Right lobe of liver (tissue), 4 donors: ENCODE measurements at regions not wholly inside any gene's neighbourhood (a gene's known extent, or its start where the extent isn't known, plus 50 kb on each side); places are given as distances from the start of the nearest gene placed in this dataset.

Experiments
- CTCF ChIP-seq, 4 donors: fragments of 200-600 bp in 3 of 4; fragments of 450-650 bp in 1 of 4; IDR thresholded peaks; one replicate each; pipeline versions ENCODE4 v1.5.1 to v1.8.0; 2016 to 2022; ENCODE audit warnings: antibody characterized with exemption in 4 of 4, mild to moderate bottlenecking in 2 of 4
- POLR2A ChIP-seq: fragments of 450-650 bp; IDR thresholded peaks from one replicate; pipeline ENCODE4 v1.6.1; 2017; ENCODE audit warnings: antibody characterized with exemption, mild to moderate bottlenecking
- donor health status: DM: no; HTN: no; CAD: no.
- donor health status: DM: no; HTN: no; CAD: no.
- donor health status: DM: no; HTN: yes; CAD: no.

DNA sequence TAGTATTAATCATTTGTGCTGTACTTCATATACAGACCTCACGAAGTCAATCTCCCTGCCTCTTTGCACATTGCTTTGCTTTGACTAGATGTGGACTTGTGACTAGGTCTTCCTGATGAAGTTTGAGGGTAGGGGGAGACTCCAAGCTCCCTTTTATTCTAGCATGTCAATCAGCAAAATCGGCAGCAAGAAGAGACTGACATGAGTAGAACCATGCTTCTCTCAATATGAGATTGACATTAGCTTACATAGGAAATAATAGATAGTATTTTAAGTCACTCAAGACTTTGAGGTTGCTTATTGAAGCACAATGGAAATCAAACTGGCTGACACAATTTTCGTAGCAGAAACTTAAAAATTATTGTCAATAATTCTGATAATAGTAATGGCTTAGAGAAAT is 866.4 kb upstream of the ADAMTS5 start:
- TF ChIP-seq CTCF (IDR thresholded peaks at IDR 0.05), result no peak
- no peak for TF ChIP-seq POLR2A
